H1 (cell line): ENCODE measurements at regions not wholly inside any gene's neighbourhood (a gene's known extent, or its start where the extent isn't known, plus 50 kb on each side); places are given as distances from the start of the nearest gene placed in this dataset.

ENCODE experiments used
- CTCF ChIA-PET: fragments of 300-600 bp; sonication (Branson Sonifier 250); formaldehyde crosslinking; loops from one replicate; lab custom pipeline; 2021; ENCODE audit not compliant: partially characterized antibody; lab: Charles Lee
- POLR2A ChIA-PET: fragments of 300-600 bp; sonication (Branson Sonifier 250); formaldehyde crosslinking; loops from one replicate; lab custom pipeline; 2021; ENCODE audit warnings: inconsistent platforms; ENCODE audit not compliant: partially characterized antibody; lab: Charles Lee
- DNase-seq, 2 experiments: peaks; one replicate each; pipeline versions ENCODE4 v3.0.0 to v3.0.0-alpha.2; 2010 to 2022; ENCODE audit warnings: low spot score in 2 of 2, low read depth in 1 of 2, mixed read lengths in 1 of 2
- FAIRE-seq: peaks from 2 replicates; lab custom pipeline; 2011; peaks lifted over from hg19 to GRCh38; lab: Jason Lieb, UNC
- H2AFZ ChIP-seq: 2 replicates; pipeline ENCODE4 v1.8.1; 2012; ENCODE audit warnings: low read length, inconsistent platforms
- H2AK5ac ChIP-seq: 2 replicates; pipeline ENCODE4 v1.6.1; 2013; ENCODE audit warnings: low read depth, low read length
- H2BK120ac ChIP-seq: replicated peaks from 2 replicates; pipeline ENCODE3; 2013; ENCODE audit warnings: low read depth, low read length, inconsistent platforms
- H2BK12ac ChIP-seq: 2 replicates; pipeline ENCODE4 v1.6.1; 2013; ENCODE audit warnings: low read depth, low read length
- H2BK15ac ChIP-seq: 2 replicates; pipeline ENCODE4 v1.6.1; 2013; ENCODE audit warnings: low read length
- H2BK20ac ChIP-seq: 2 replicates; pipeline ENCODE4 v1.6.1; 2013; ENCODE audit warnings: low read length
- H2BK5ac ChIP-seq: 2 replicates; pipeline ENCODE4 v1.6.1; 2013; ENCODE audit warnings: low read depth, low read length
- H3K14ac ChIP-seq: 2 replicates; pipeline ENCODE4 v1.6.1; 2013; ENCODE audit warnings: inconsistent platforms; ENCODE audit not compliant: insufficient read length
- H3K18ac ChIP-seq: 2 replicates; pipeline ENCODE4 v1.6.1; 2013; ENCODE audit warnings: low read length; ENCODE audit errors: extremely low read depth
- H3K23ac ChIP-seq: 2 replicates; pipeline ENCODE4 v1.6.1; 2013; ENCODE audit warnings: inconsistent platforms; ENCODE audit not compliant: insufficient read length
- H3K23me2 ChIP-seq: 2 replicates; pipeline ENCODE4 v1.6.1; 2013; ENCODE audit warnings: low read depth, low read length
- H3K27ac ChIP-seq: 2 replicates; pipeline ENCODE4 v1.6.1; 2011; ENCODE audit warnings: low read depth, low read length, inconsistent platforms
- H3K27me3 ChIP-seq, 4 experiments: replicated peaks in 1 of 4; 1 replicate in 1 of 4; 2 replicates in 3 of 4; pipeline versions ENCODE4 v1.6.1 to v1.8.1; 2011 to 2013; ENCODE audit warnings: low read length in 3 of 4, mild to moderate bottlenecking in 3 of 4, inconsistent platforms in 2 of 4, mixed read lengths in 2 of 4, moderate library complexity in 1 of 4; ENCODE audit not compliant: control insufficient read depth in 3 of 4, insufficient read depth in 3 of 4; ENCODE audit errors: extremely low read depth in 1 of 4
- H3K36me3 ChIP-seq, 4 experiments: 2 replicates each; pipeline versions ENCODE4 v1.6.1 to v1.8.1; 2011 to 2013; ENCODE audit warnings: mild to moderate bottlenecking in 4 of 4, low read length in 3 of 4, moderate library complexity in 2 of 4, control low read depth in 1 of 4, inconsistent platforms in 1 of 4; ENCODE audit not compliant: insufficient read depth in 4 of 4, control insufficient read depth in 2 of 4
- H3K4ac ChIP-seq: replicated peaks from 2 replicates; pipeline ENCODE3; 2013; ENCODE audit warnings: low read length, low read depth, mixed read lengths, inconsistent platforms; ENCODE audit not compliant: insufficient read length
- H3K4me1 ChIP-seq, 4 experiments: replicated peaks in 1 of 4; 1 replicate in 1 of 4; 2 replicates in 3 of 4; pipeline versions ENCODE4 v1.6.1 to v1.8.1; 2011 to 2013; ENCODE audit warnings: low read length in 3 of 4, inconsistent platforms in 2 of 4, mixed read lengths in 1 of 4; ENCODE audit not compliant: insufficient read depth in 4 of 4, control insufficient read depth in 3 of 4
- H3K4me2 ChIP-seq, 2 experiments: 2 replicates each; pipeline versions ENCODE4 v1.6.1 to v1.8.1; 2011 to 2013; ENCODE audit warnings: low read depth in 2 of 2, low read length in 2 of 2, control low read depth in 1 of 2, inconsistent platforms in 1 of 2, mild to moderate bottlenecking in 1 of 2; ENCODE audit not compliant: insufficient read depth in 1 of 2
- H3K4me3 ChIP-seq, 4 experiments: fragments of 200-600, 300-600 bp in 1 of 4; sonication (generic), shearing (Covaris generic), sonication (Bioruptor Twin) in 1 of 4; 2 replicates each; pipeline versions ENCODE4 v1.5.1 to v1.8.1; 2011 to 2016; ENCODE audit warnings: low read length in 4 of 4, low read depth in 3 of 4, control low read depth in 2 of 4, inconsistent platforms in 2 of 4, mild to moderate bottlenecking in 2 of 4, mixed read lengths in 1 of 4, moderate library complexity in 1 of 4; ENCODE audit not compliant: insufficient read depth in 2 of 4; ENCODE audit errors: extremely low read depth in 1 of 4
- H3K56ac ChIP-seq: replicated peaks from 2 replicates; pipeline ENCODE3; 2013; ENCODE audit warnings: low read depth, mild to moderate bottlenecking, mixed read lengths, low read length, inconsistent platforms; ENCODE audit not compliant: insufficient read length
- H3K79me1 ChIP-seq: 2 replicates; pipeline ENCODE4 v1.6.1; 2013; ENCODE audit warnings: low read depth, low read length, control low read depth
- H3K79me2 ChIP-seq, 2 experiments: 2 replicates each; pipeline versions ENCODE4 v1.6.1 to v1.8.1; 2012 to 2013; ENCODE audit warnings: low read length in 2 of 2, mild to moderate bottlenecking in 2 of 2, inconsistent platforms in 1 of 2; ENCODE audit not compliant: insufficient read depth in 2 of 2, control insufficient read depth in 1 of 2
- H3K9ac ChIP-seq, 4 experiments: replicated peaks in 1 of 4; 1 replicate in 1 of 4; 2 replicates in 3 of 4; pipeline versions ENCODE4 v1.6.1 to v1.8.1; 2011 to 2013; ENCODE audit warnings: low read depth in 3 of 4, low read length in 3 of 4, control low read depth in 2 of 4, mild to moderate bottlenecking in 2 of 4, moderate library complexity in 2 of 4, inconsistent platforms in 1 of 4; ENCODE audit errors: extremely low read depth in 1 of 4
- H3K9me3 ChIP-seq, 2 experiments: 2 replicates each; pipeline versions ENCODE4 v1.6.1 to v1.8.1; 2012 to 2013; ENCODE audit warnings: mild to moderate bottlenecking in 2 of 2, moderate library complexity in 2 of 2, control low read depth in 1 of 2, inconsistent platforms in 1 of 2, low read depth in 1 of 2, low read length in 1 of 2, mixed read lengths in 1 of 2; ENCODE audit not compliant: insufficient read depth in 2 of 2
- H4K20me1 ChIP-seq, 2 experiments: replicated peaks in 1 of 2; 2 replicates each; pipeline versions ENCODE3 to v1.8.1; 2011 to 2013; ENCODE audit warnings: inconsistent platforms in 2 of 2, low read length in 2 of 2, mild to moderate bottlenecking in 1 of 2; ENCODE audit not compliant: insufficient read depth in 2 of 2, control insufficient read depth in 1 of 2
- H4K5ac ChIP-seq: 2 replicates; pipeline ENCODE4 v1.6.1; 2013; ENCODE audit warnings: low read length, low read depth, mixed read lengths, inconsistent platforms; ENCODE audit not compliant: insufficient read length
- H4K8ac ChIP-seq: 2 replicates; pipeline ENCODE4 v1.8.0; 2013; ENCODE audit warnings: mild to moderate bottlenecking, moderate library complexity, low read length, inconsistent platforms; ENCODE audit not compliant: insufficient read depth; ENCODE audit errors: extremely low read depth
- H4K91ac ChIP-seq: replicated peaks from 2 replicates; pipeline ENCODE3; 2013; ENCODE audit warnings: low read length, mixed read lengths, inconsistent platforms; ENCODE audit not compliant: insufficient read length
- BRCA1 ChIP-seq: IDR thresholded peaks from 2 replicates; pipeline ENCODE4 v1.6.1; 2012; ENCODE audit warnings: low read depth, low read length, improper control_type of control experiment
- CBX5 ChIP-seq: fragments of 300-800, 300-1000 bp; sonication (generic); IDR thresholded peaks from 2 replicates; pipeline ENCODE4 v1.7.1; 2016; ENCODE audit warnings: antibody characterized with exemption, low read length, low read depth
- CTBP2 ChIP-seq: IDR thresholded peaks from 2 replicates; pipeline ENCODE4 v1.7.0; 2011; ENCODE audit warnings: borderline replicate concordance, mild to moderate bottlenecking, moderate library complexity, mixed read lengths, low read length; ENCODE audit not compliant: insufficient read depth, insufficient read length
- GTF2F1 ChIP-seq: IDR thresholded peaks from 2 replicates; pipeline ENCODE4 v1.6.1; 2012; ENCODE audit warnings: low read depth, low read length, improper control_type of control experiment, borderline replicate concordance
- JUND ChIP-seq: IDR thresholded peaks from 2 replicates; pipeline ENCODE4 v1.6.1; 2011; ENCODE audit warnings: mild to moderate bottlenecking, improper control_type of control experiment, low read length
- KDM1A ChIP-seq: fragments of 200-600, 300-600 bp; sonication (generic); IDR thresholded peaks from 2 replicates; pipeline ENCODE4 v1.7.1; 2016; ENCODE audit warnings: mild to moderate bottlenecking, low read length, borderline replicate concordance
- SIN3A ChIP-seq, 2 experiments: IDR thresholded peaks in 1 of 2; conservative IDR thresholded peaks in 1 of 2; 2 replicates each; pipeline ENCODE4 v1.6.1; 2011 to 2012; ENCODE audit warnings: low read length in 2 of 2, improper control_type of control experiment in 1 of 2, low read depth in 1 of 2, mild to moderate bottlenecking in 1 of 2
- SIX5 ChIP-seq: IDR thresholded peaks from 2 replicates; pipeline ENCODE4 v1.6.1; 2011; ENCODE audit warnings: mild to moderate bottlenecking, low read depth, low read length
- SRF ChIP-seq: IDR thresholded peaks from 2 replicates; pipeline ENCODE4 v1.6.1; 2011; ENCODE audit warnings: mild to moderate bottlenecking, low read depth, low read length, moderate library complexity
- TEAD4 ChIP-seq: IDR thresholded peaks from 2 replicates; pipeline ENCODE4 v1.6.1; 2012; ENCODE audit warnings: low read depth, low read length, inconsistent platforms, mixed read lengths
- YY1 ChIP-seq: IDR thresholded peaks from 2 replicates; pipeline ENCODE4 v1.6.1; 2011; ENCODE audit warnings: low read depth, mild to moderate bottlenecking, low read length
- WGBS, 2 experiments: shearing (Covaris generic) in 1 of 2; methylation state at CpG; one replicate each; pipeline versions ENCODE4 v1.1.6 to v1.1.7; 2013 to 2015; ENCODE audit warnings: low lambda C conversion rate in 2 of 2, mixed read lengths in 2 of 2, inconsistent platforms in 1 of 2, low coverage in 1 of 2, missing lambda C conversion rate in 1 of 2; ENCODE audit not compliant: insufficient replicate concordance in 2 of 2, insufficient coverage in 1 of 2, insufficient read length in 1 of 2; ENCODE audit errors: extremely low coverage in 1 of 2, missing lambda C conversion rate in 1 of 2; 5-methylcytosine and 5-hydroxymethylcytosine counted together

DNA sequence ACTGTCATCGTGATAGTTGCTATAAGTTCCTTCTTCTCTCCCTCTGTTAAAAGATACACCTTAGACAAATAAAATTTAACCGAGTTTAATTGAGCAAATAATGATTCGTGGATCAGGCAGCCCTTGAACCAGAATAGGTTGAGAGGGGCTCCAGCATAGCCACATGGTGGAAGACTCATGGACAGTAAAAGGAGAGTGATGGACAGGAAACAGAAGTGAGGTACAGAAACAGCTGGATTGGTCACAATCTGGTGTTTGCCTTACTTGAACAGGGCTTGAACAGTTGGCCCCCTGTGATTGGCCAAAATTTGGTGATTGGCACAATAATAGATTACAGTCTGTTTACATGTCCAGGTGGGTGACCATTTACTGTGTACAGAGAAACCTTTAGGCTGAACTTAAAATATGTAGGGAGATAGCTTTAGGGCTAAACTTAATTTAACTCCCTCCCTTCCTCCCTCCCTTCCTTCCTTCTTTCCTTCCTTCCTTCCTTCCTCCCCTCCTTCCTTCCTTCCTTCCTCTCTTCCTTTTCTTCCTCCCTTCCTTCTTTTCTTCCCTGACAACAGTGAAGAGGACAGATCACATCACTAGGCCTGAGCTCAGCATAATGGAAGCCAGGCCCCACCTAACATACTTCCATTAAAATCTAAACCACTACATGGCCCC, 531.8 kb upstream of the JARID2 start:
- H3K36me3 ChIP-seq: no peaks in the 10 kb centered on the region
- H4K91ac ChIP-seq: no peak overlapping the region
- H3K18ac ChIP-seq: no peak overlapping the region
- H3K27me3 ChIP-seq: no peaks in the 10 kb centered on the region; a peak in 1 of 7 replicates
- no peak overlapping the region for H3K4me2 ChIP-seq
- no peak overlapping the region for H2BK12ac ChIP-seq
- no peak overlapping the region for H3K9ac ChIP-seq
- H3K23ac ChIP-seq: no peak overlapping the region
- H2AFZ ChIP-seq: no peak overlapping the region
- no peak overlapping the region for H3K27ac ChIP-seq
- H3K9me3 ChIP-seq: no peaks in the 10 kb centered on the region; a peak in 1 of 4 replicates
- H4K8ac ChIP-seq: no peak overlapping the region
- no peak overlapping the region for H3K14ac ChIP-seq
- DNase-seq: no peak
- H3K4me3 ChIP-seq: no peak overlapping the region
- H2BK120ac ChIP-seq: no peak overlapping the region
- no peaks in the 10 kb centered on the region for H3K79me2 ChIP-seq
- no peak overlapping the region for H2BK5ac ChIP-seq
- ChIA-PET POLR2A (interaction anchor here (0.7 kb wide), 1 partner anchor 69 kb away, joined by 3 read pairs; no protein-coding TSS in a partner anchor), CTCF (interaction anchor here (0.6 to 1.8 kb wide), 5 partner anchors 9 to 50 kb away, joined by 3 to 6 read pairs (median 5); no protein-coding TSS in a partner anchor)
- 84% methylated on average over 3 of the region's 3 CpGs; no CpG with 5 or more reads in 1 of the 2 experiments for WGBS, 2 experiments
- no peak overlapping the region for H2AK5ac ChIP-seq
- peaks cover 0 to 2% (median 0%) of the 10 kb centered on the region in 4 experiments; a peak in 1 of 7 replicates for H3K4me1 ChIP-seq
- no peak overlapping the region for H2BK20ac ChIP-seq
- no peak overlapping the region for H3K4ac ChIP-seq
- no peak overlapping the region for H2BK15ac ChIP-seq
- H4K5ac ChIP-seq: no peak overlapping the region
- no peak overlapping the region for H3K56ac ChIP-seq
- no peaks in the 10 kb centered on the region; the same call in 1 of the 2 replicates for H3K79me1 ChIP-seq
- H3K23me2 ChIP-seq: no peaks in the 10 kb centered on the region
- no peak for FAIRE-seq
- no peaks in the 10 kb centered on the region for H4K20me1 ChIP-seq
- no peak for TF ChIP-seq JUND
- TF ChIP-seq CTBP2: no peak
- TF ChIP-seq KDM1A: no peak
- TF ChIP-seq GTF2F1: no peak
- TF ChIP-seq YY1: no peak
- no peak for TF ChIP-seq TEAD4
- TF ChIP-seq SIX5: no peak
- TF ChIP-seq SIN3A (conservative IDR thresholded peaks at IDR 0.05 in 1 of 2, IDR thresholded peaks at IDR 0.05 in 1 of 2; ENCODE audit: low read depth in 1 of 2, low read length in 2 of 2): no peak
- TF ChIP-seq BRCA1: no peak
- TF ChIP-seq CBX5: no peak
- TF ChIP-seq SRF: no peak
